NOMO-1 treated with DMSO at 0.1 percent for 48 hours (cell line): ENCODE measurements at regions not wholly inside any gene's neighbourhood (a gene's known extent, or its start where the extent isn't known, plus 50 kb on each side); places are given as distances from the start of the nearest gene placed in this dataset.

Experiments
- DNase-seq: peaks from one replicate; lab custom pipeline; 2025; ENCODE audit not compliant: unreplicated experiment; lab: John Stamatoyannopoulos, UW

GRCh38 chr2:60652832-60653340 is 99.4 kb upstream of the BCL11A start:
- no peak for DNase-seq

DNA sequence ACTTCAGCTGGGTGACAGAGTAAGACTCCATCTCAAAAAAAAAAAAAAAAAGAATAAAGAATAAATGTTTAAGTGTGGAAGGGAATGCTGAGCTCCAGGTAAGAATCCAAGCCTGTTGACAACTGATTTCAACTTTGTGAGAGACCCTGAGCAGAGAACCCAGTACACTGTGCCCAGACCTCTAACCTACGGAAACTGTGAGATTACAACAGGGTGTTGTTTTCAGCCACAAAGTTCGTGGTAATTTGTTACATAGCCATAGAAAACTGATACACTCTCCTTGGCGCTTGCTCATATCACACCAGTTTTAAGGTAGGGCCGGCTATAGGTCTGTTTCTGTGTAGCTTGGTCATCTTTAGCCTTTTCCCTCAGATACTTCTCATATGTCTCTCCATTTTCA is 98.4 kb upstream of the PAPOLG start:
- DNase-seq = no peak

DNA sequence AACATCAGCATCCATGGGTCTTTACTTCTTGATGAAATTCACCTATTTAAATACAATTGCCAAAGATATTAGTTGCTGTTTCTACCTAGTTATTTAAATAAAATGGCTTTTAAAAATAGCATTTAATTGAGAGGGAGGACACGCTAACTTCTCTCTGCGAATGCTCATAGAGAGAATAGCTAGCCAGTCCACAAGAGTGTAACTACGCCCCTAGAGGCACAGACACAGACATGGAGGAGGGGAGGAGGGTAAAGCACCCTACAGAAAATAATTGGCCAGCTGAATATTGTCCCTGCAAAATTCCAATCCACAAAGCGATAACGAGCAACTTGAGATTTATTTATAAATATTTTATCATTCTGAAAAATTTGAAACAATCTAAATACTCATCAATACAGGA is 97.0 kb upstream of the PAPOLG start:
- no peak for DNase-seq

- DNase-seq = peak; percentile 83
Observed at GRCh38 chr2:60661073-60661738, 94.9 kb upstream of the PAPOLG start.

DNA sequence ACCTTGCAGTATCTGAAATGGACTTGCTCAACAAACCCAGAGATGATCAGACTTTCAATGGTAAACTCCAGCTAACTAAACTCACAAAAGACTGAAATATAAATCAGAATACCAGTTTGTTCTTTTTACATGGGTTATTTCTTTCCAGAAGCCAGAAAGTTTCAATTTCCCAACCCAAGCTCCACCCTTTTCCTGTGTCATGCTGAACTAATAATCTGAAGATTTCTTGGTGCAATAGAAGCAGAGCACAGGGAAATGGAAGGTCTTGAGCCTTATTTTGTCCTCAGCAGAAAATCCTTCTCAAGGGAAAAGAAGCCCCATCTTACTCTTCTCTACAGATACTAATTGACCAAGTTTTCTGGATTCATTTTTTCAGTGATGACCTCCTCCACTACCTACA is 93.3 kb upstream of the PAPOLG start:
- DNase-seq = peak; percentile 24

DNA sequence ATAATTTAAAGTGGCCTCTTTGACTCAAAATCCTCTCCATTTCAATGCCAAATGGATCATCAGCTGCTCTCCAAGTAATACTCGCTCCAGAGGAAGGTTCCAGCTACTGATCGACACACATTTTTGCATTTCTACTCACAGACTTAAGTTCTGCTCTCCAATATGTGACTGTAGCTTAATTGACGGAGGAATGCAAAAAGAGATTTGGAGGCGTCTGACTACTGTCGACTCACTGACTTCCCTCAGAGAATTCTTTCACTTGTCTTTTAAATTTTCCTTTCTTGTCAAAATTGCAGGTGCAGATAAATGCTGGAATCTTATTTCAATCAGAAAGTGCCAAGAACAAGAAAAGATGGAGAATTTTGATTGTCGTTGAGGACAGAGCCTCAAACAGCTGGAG is 84.1 kb upstream of the PAPOLG start:
- no peak for DNase-seq

GRCh38 chr2:60674524-60675165 is 81.4 kb upstream of the PAPOLG start:
- peak; percentile 75 for DNase-seq

GRCh38 chr2:60675301-60675700 is 80.8 kb upstream of the PAPOLG start:
- no peak for DNase-seq

DNA sequence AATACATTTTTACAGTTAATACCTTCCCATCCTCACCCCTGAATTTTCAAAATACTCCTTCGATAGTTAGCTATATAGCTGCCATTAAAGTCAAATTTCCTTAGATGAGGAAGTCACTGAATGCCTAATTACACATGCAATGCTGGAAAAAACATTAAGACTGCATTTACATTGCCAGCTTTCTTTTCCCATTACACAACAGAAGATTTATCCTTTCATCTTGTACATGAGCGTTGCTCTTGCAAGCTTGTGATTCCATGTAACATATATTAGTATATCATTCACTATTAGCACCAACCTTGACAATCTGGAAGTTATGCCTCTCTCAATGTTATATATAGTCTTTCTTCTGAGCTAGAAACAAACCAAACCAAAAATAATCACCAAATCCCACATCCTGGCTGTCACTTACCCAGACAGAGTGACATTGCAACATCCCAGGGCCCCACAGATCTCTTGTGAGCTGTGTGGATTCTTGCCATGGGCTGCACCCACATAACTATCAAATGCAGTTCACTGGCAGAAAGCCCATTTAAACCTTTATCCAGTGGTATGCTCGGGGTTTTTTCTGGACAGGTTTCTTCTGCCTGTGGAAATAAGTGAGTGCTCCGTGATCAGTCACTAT is 79.2 kb upstream of the PAPOLG start:
- peak; percentile 60 for DNase-seq

- no peak for DNase-seq
Observed at GRCh38 chr2:60677356-60677755, 78.7 kb upstream of the PAPOLG start.

DNA sequence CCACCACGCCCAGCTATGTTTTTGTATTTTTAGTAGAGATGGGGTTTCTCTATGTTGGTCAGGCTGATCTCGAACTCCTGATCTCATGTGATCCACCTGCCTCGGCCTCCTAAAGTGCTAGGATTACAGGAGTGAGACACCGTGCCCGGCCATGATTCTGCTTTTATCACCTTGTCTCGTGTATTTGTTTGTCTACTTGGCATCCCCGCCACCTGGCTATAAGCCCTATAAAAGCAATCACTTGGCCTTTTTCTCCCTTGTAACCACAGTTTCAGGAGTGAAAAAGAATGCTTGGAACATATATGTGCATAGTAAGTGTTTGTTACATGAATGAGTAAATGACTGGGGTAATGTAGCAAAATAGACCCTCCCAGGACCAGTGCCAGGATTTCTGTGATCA is 77.5 kb upstream of the PAPOLG start:
- DNase-seq = no peak

- DNase-seq = no peak
Observed at GRCh38 chr2:60679036-60679780, 76.9 kb upstream of the PAPOLG start.

DNA sequence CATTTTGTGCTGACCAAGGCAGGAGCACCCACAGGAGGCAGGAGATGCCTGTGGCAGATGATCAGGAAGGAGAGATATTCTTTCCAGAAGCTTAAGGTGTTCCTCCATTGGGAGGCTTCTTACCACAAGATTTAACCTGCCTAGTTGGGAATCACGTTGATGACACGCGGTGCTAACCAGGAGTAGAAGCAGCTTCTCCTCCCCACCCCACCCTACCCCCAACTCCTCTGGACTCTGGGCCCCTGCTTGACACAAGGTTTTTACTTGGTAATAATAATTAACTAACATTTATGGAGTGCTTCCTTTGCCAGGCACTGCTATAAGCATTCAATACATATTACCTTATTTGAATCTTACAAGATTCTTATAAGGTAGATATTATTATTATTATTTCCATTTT is 62.5 kb upstream of the PAPOLG start:
- DNase-seq = no peak

DNA sequence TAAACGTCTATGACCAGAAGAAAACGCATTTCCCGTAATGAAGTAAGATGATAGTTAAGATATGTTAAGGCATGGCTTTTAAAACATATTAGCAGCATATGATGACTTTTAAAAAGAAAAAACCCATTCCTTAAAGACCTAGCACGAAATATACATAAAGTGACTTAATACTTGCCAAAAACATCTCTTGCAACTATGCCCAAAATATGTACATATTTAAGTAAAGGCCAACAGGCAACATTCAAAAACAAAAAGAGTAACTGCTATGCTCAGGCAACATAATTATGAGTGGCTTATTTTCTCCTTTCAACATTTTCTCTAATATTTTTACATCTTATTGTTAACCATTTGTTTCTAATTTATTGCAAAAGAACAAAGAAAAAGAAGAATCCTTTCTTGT is 60.3 kb upstream of the PAPOLG start:
- DNase-seq = no peak

GRCh38 chr2:60699617-60700016 is 56.5 kb upstream of the PAPOLG start:
- DNase-seq = peak; percentile 88

GRCh38 chr2:60706021-60706420 is 50.0 kb upstream of the PAPOLG start:
- no peak for DNase-seq
